ENCODE measurements at regions not wholly inside any gene's neighbourhood (a gene's known extent, or its start where the extent isn't known, plus 50 kb on each side); places are given as distances from the start of the nearest gene placed in this dataset.
"Not testable (repeated sequence)": the region's sequence is repeated elsewhere in the genome, so short reads cannot be mapped to it uniquely, and the experiment has no call there.

- H3K9me3 ChIP-seq (ENCODE audit: control insufficient read depth, insufficient read depth, low read depth, low read length); POLR2A ChIA-PET; H3K4me3 ChIP-seq (ENCODE audit: low read depth, low read length); H3K27ac ChIP-seq (ENCODE audit: extremely low read depth, low read depth, low read length); H3K36me3 ChIP-seq (ENCODE audit: control insufficient read depth in 2 of 2, insufficient read depth in 1 of 2, low read length in 2 of 2); H3K4me1 ChIP-seq (ENCODE audit: control insufficient read depth, insufficient read depth, low read length); CTCF ChIA-PET: not testable (repeated sequence)
Observed at GRCh38 chr21:6428498-6429092, 4092.8 kb upstream of the TPTE start.

- H3K9me3 ChIP-seq (ENCODE audit: control insufficient read depth, insufficient read depth, low read depth, low read length); POLR2A ChIA-PET; H3K36me3 ChIP-seq (ENCODE audit: control insufficient read depth in 2 of 2, insufficient read depth in 1 of 2, low read length in 2 of 2); H3K4me1 ChIP-seq (ENCODE audit: control insufficient read depth, insufficient read depth, low read length); H3K4me3 ChIP-seq (ENCODE audit: low read depth, low read length); H3K27ac ChIP-seq (ENCODE audit: extremely low read depth, low read depth, low read length); CTCF ChIA-PET: not testable (repeated sequence)
Observed at GRCh38 chr21:6429924-6430323, 4091.5 kb upstream of the TPTE start.

- H3K9me3 ChIP-seq (ENCODE audit: control insufficient read depth, insufficient read depth, low read depth, low read length); H3K4me1 ChIP-seq (ENCODE audit: control insufficient read depth, insufficient read depth, low read length); H3K4me3 ChIP-seq (ENCODE audit: low read depth, low read length); H3K27ac ChIP-seq (ENCODE audit: extremely low read depth, low read depth, low read length); H3K36me3 ChIP-seq (ENCODE audit: control insufficient read depth in 2 of 2, insufficient read depth in 1 of 2, low read length in 2 of 2); CTCF ChIA-PET; POLR2A ChIA-PET: not testable (repeated sequence)
Observed at GRCh38 chr21:6433149-6433548, 4088.2 kb upstream of the TPTE start.

- H3K9me3 ChIP-seq (ENCODE audit: control insufficient read depth, insufficient read depth, low read depth, low read length); CTCF ChIA-PET; H3K36me3 ChIP-seq (ENCODE audit: control insufficient read depth in 2 of 2, insufficient read depth in 1 of 2, low read length in 2 of 2); H3K4me3 ChIP-seq (ENCODE audit: low read depth, low read length); H3K4me1 ChIP-seq (ENCODE audit: control insufficient read depth, insufficient read depth, low read length); H3K27ac ChIP-seq (ENCODE audit: extremely low read depth, low read depth, low read length); POLR2A ChIA-PET: not testable (repeated sequence)
Observed at GRCh38 chr21:6436205-6436604, 4085.2 kb upstream of the TPTE start.

- H3K4me3 ChIP-seq (ENCODE audit: low read depth, low read length); POLR2A ChIA-PET; H3K4me1 ChIP-seq (ENCODE audit: control insufficient read depth, insufficient read depth, low read length); H3K27ac ChIP-seq (ENCODE audit: extremely low read depth, low read depth, low read length); H3K36me3 ChIP-seq (ENCODE audit: control insufficient read depth in 2 of 2, insufficient read depth in 1 of 2, low read length in 2 of 2); CTCF ChIA-PET; H3K9me3 ChIP-seq (ENCODE audit: control insufficient read depth, insufficient read depth, low read depth, low read length): not testable (repeated sequence)
Observed at GRCh38 chr21:6436971-6437833, 4084.2 kb upstream of the TPTE start.

- H3K36me3 ChIP-seq (ENCODE audit: control insufficient read depth in 2 of 2, insufficient read depth in 1 of 2, low read length in 2 of 2); H3K4me3 ChIP-seq (ENCODE audit: low read depth, low read length); H3K4me1 ChIP-seq (ENCODE audit: control insufficient read depth, insufficient read depth, low read length); POLR2A ChIA-PET; CTCF ChIA-PET; H3K27ac ChIP-seq (ENCODE audit: extremely low read depth, low read depth, low read length); H3K9me3 ChIP-seq (ENCODE audit: control insufficient read depth, insufficient read depth, low read depth, low read length): not testable (repeated sequence)
Observed at GRCh38 chr21:6437834-6438187, 4083.6 kb upstream of the TPTE start.

GRCh38 chr21:6439058-6439457 is 4082.3 kb upstream of the TPTE start:
- CTCF ChIA-PET: not testable (repeated sequence)

GRCh38 chr21:6454648-6455340 is 4066.6 kb upstream of the TPTE start:
- POLR2A ChIA-PET; H3K4me1 ChIP-seq (ENCODE audit: control insufficient read depth, insufficient read depth, low read length); H3K9me3 ChIP-seq (ENCODE audit: control insufficient read depth, insufficient read depth, low read depth, low read length); H3K36me3 ChIP-seq (ENCODE audit: control insufficient read depth in 2 of 2, insufficient read depth in 1 of 2, low read length in 2 of 2); CTCF ChIA-PET; H3K27ac ChIP-seq (ENCODE audit: extremely low read depth, low read depth, low read length); H3K4me3 ChIP-seq (ENCODE audit: low read depth, low read length): not testable (repeated sequence)

More at GRCh38 chr21:6439058-6439457, 4082.3 kb upstream of the TPTE start:
- H3K4me3 ChIP-seq (ENCODE audit: low read depth, low read length); H3K36me3 ChIP-seq (ENCODE audit: control insufficient read depth in 2 of 2, insufficient read depth in 1 of 2, low read length in 2 of 2); H3K9me3 ChIP-seq (ENCODE audit: control insufficient read depth, insufficient read depth, low read depth, low read length); POLR2A ChIA-PET; H3K27ac ChIP-seq (ENCODE audit: extremely low read depth, low read depth, low read length); H3K4me1 ChIP-seq (ENCODE audit: control insufficient read depth, insufficient read depth, low read length): not testable (repeated sequence)

GRCh38 chr21:6456011-6456661 is 4065.2 kb upstream of the TPTE start:
- POLR2A ChIA-PET; H3K4me3 ChIP-seq (ENCODE audit: low read depth, low read length); H3K4me1 ChIP-seq (ENCODE audit: control insufficient read depth, insufficient read depth, low read length); H3K36me3 ChIP-seq (ENCODE audit: control insufficient read depth in 2 of 2, insufficient read depth in 1 of 2, low read length in 2 of 2); CTCF ChIA-PET; H3K9me3 ChIP-seq (ENCODE audit: control insufficient read depth, insufficient read depth, low read depth, low read length); H3K27ac ChIP-seq (ENCODE audit: extremely low read depth, low read depth, low read length): not testable (repeated sequence)

- H3K4me3 ChIP-seq (ENCODE audit: low read depth, low read length); H3K27ac ChIP-seq (ENCODE audit: extremely low read depth, low read depth, low read length); POLR2A ChIA-PET; H3K9me3 ChIP-seq (ENCODE audit: control insufficient read depth, insufficient read depth, low read depth, low read length); CTCF ChIA-PET; H3K4me1 ChIP-seq (ENCODE audit: control insufficient read depth, insufficient read depth, low read length); H3K36me3 ChIP-seq (ENCODE audit: control insufficient read depth in 2 of 2, insufficient read depth in 1 of 2, low read length in 2 of 2): not testable (repeated sequence)
Observed at GRCh38 chr21:6459761-6460160, 4061.6 kb upstream of the TPTE start.

GRCh38 chr21:6461358-6461757 is 4060.0 kb upstream of the TPTE start:
- CTCF ChIA-PET, POLR2A ChIA-PET: not testable (repeated sequence)

More at GRCh38 chr21:6461358-6461757, 4060.0 kb upstream of the TPTE start:
- not testable (repeated sequence) for H3K36me3 ChIP-seq (ENCODE audit: control insufficient read depth in 2 of 2, insufficient read depth in 1 of 2, low read length in 2 of 2); H3K9me3 ChIP-seq (ENCODE audit: control insufficient read depth, insufficient read depth, low read depth, low read length); H3K4me3 ChIP-seq (ENCODE audit: low read depth, low read length); H3K27ac ChIP-seq (ENCODE audit: extremely low read depth, low read depth, low read length); H3K4me1 ChIP-seq (ENCODE audit: control insufficient read depth, insufficient read depth, low read length)
